GM23248 (cell line): ENCODE measurements at regions not wholly inside any gene's neighbourhood (a gene's known extent, or its start where the extent isn't known, plus 50 kb on each side); places are given as distances from the start of the nearest gene placed in this dataset.

Source experiments
- DNase-seq: peaks from one replicate; pipeline ENCODE4 v3.0.0-alpha.2; 2015
- H2AFZ ChIP-seq: fragments of 200-600 bp; sonication (generic); 2 replicates; pipeline ENCODE4 v1.6.1; 2016; ENCODE audit warnings: antibody characterized with exemption
- H3F3A ChIP-seq: fragments of 200-600 bp; sonication (generic); 2 replicates; pipeline ENCODE4 v1.6.1; 2016; ENCODE audit warnings: mild to moderate bottlenecking, antibody characterized with exemption, mixed run types; ENCODE audit not compliant: insufficient read depth
- H3K27ac ChIP-seq: fragments of 200-600 bp; sonication (generic); 2 replicates; pipeline ENCODE4 v1.5.1; 2016; ENCODE audit warnings: mild to moderate bottlenecking
- H3K27me3 ChIP-seq: fragments of 200-600 bp; sonication (generic); replicated peaks from 2 replicates; pipeline ENCODE4 v1.6.1; 2016; ENCODE audit warnings: mild to moderate bottlenecking; ENCODE audit not compliant: insufficient read depth
- H3K36me3 ChIP-seq: fragments of 200-600 bp; sonication (generic); 2 replicates; pipeline ENCODE4 v1.6.1; 2016; ENCODE audit warnings: low read depth, mild to moderate bottlenecking
- H3K4me1 ChIP-seq: fragments of 200-600 bp; sonication (generic); 2 replicates; pipeline ENCODE4 v1.6.1; 2016; ENCODE audit warnings: mild to moderate bottlenecking; ENCODE audit not compliant: insufficient read depth
- H3K4me2 ChIP-seq: fragments of 200-600 bp; sonication (generic); one replicate; pipeline ENCODE4 v1.6.1; 2016; ENCODE audit warnings: mild to moderate bottlenecking; ENCODE audit not compliant: unreplicated experiment
- H3K4me3 ChIP-seq: fragments of 200-600 bp; sonication (generic); 2 replicates; pipeline ENCODE4 v1.5.1; 2016; ENCODE audit warnings: mild to moderate bottlenecking
- H3K79me2 ChIP-seq: fragments of 200-600 bp; sonication (generic); 2 replicates; pipeline ENCODE4 v1.6.1; 2016; ENCODE audit warnings: mild to moderate bottlenecking; ENCODE audit not compliant: insufficient read depth
- H3K9ac ChIP-seq: fragments of 200-600 bp; sonication (generic); 2 replicates; pipeline ENCODE4 v1.6.1; 2016; ENCODE audit warnings: mild to moderate bottlenecking
- H3K9me2 ChIP-seq: fragments of 200-600 bp; sonication (generic); 2 replicates; pipeline ENCODE4 v1.6.1; 2016; ENCODE audit warnings: mixed run types, mild to moderate bottlenecking, moderate library complexity; ENCODE audit not compliant: insufficient read depth
- H3K9me3 ChIP-seq: fragments of 200-600 bp; sonication (generic); one replicate; pipeline ENCODE4 v1.6.1; 2017; ENCODE audit warnings: low read depth
- H4K20me1 ChIP-seq: fragments of 200-600 bp; sonication (generic); 2 replicates; pipeline ENCODE4 v1.6.0; 2016; ENCODE audit not compliant: insufficient read depth
- EZH2 ChIP-seq: fragments of 200-600 bp; sonication (generic); IDR thresholded peaks from 2 replicates; pipeline ENCODE4 v1.6.1; 2018; ENCODE audit warnings: antibody characterized with exemption, mild to moderate bottlenecking; ENCODE audit not compliant: insufficient read depth, poor library complexity, severe bottlenecking
- EZH2phosphoT487 ChIP-seq: fragments of 200-600 bp; sonication (generic); IDR thresholded peaks from 2 replicates; pipeline ENCODE4 v1.6.1; 2018; ENCODE audit warnings: antibody characterized with exemption, moderate library complexity, mild to moderate bottlenecking, low read depth; ENCODE audit not compliant: insufficient read depth
- WGBS, 2 experiments: methylation state at CpG; one replicate each; pipeline ENCODE4 v1.1.6; 2015 to 2017; ENCODE audit warnings: low lambda C conversion rate in 2 of 2, low coverage in 1 of 2; ENCODE audit errors: missing lambda C conversion rate in 2 of 2; 5-methylcytosine and 5-hydroxymethylcytosine counted together
- in situ Hi-C: fragments of 300-500 bp; cut with MboI; formaldehyde crosslinking; loops from 2 replicates; pipeline ENCODE4 v1.15.0; 2020

- Histone ChIP-seq H3K9me3 (no peaks in the 10 kb centered on the region), H4K20me1 (no peaks in the 10 kb centered on the region), H3K4me1 (no peaks in the 10 kb centered on the region), H3K36me3 (no peaks in the 10 kb centered on the region), H3K79me2 (no peaks in the 10 kb centered on the region), H3K9me2 (no peaks in the 10 kb centered on the region), H2AFZ (no peak overlapping the region), H3K4me2 (no peak overlapping the region), H3K27ac (no peak overlapping the region), H3K27me3 (peaks cover 12% of the 10 kb centered on the region), H3F3A (no peaks in the 10 kb centered on the region), H3K9ac (no peak overlapping the region), H3K4me3 (no peak overlapping the region)
- 14 to 47% methylated on average over 1 of the region's 1 CpG for WGBS, 2 experiments
- no peak for DNase-seq
- in situ Hi-C loops: no loop called here
- TF ChIP-seq EZH2 (no peak), EZH2phosphoT487 (no peak)
These were observed 156.8 kb downstream of the UXS1 start for GRCh38 chr2:106037262-106037661.

- H3K4me3 ChIP-seq: no peak overlapping the region
- H4K20me1 ChIP-seq: no peaks in the 10 kb centered on the region
- peaks cover 7% of the 10 kb centered on the region for H3K27me3 ChIP-seq
- DNase-seq: no peak
- H3K36me3 ChIP-seq: no peaks in the 10 kb centered on the region
- no peaks in the 10 kb centered on the region for H3F3A ChIP-seq
- no peaks in the 10 kb centered on the region for H3K79me2 ChIP-seq
- no peak overlapping the region for H2AFZ ChIP-seq
- no peak overlapping the region for H3K9ac ChIP-seq
- no peaks in the 10 kb centered on the region for H3K9me2 ChIP-seq
- no peak overlapping the region for H3K4me2 ChIP-seq
- TF ChIP-seq EZH2phosphoT487: no peak
- TF ChIP-seq EZH2: no peak
- H3K4me1 ChIP-seq: peaks cover 11% of the 10 kb centered on the region; the same call in 1 of the 2 replicates
- H3K27ac ChIP-seq: no peak overlapping the region
- H3K9me3 ChIP-seq: no peaks in the 10 kb centered on the region
- 23 to 33% methylated on average over 3 of the region's 3 CpGs for whole genome bisulfite sequencing, 2 experiments
- in situ Hi-C loops: no loop called here
These were observed 159.8 kb downstream of the UXS1 start for GRCh38 chr2:106034325-106034724.

GRCh38 chr2:106032676-106033075, 161.4 kb downstream of the UXS1 start:
- H3K4me2 ChIP-seq: no peak overlapping the region
- no peaks in the 10 kb centered on the region for H3K9me3 ChIP-seq
- no peak overlapping the region for H3K9ac ChIP-seq
- no peak overlapping the region for H3K4me3 ChIP-seq
- peaks cover 11% of the 10 kb centered on the region; the same call in 1 of the 2 replicates for H3K4me1 ChIP-seq
- no peak for DNase-seq
- H3F3A ChIP-seq: no peaks in the 10 kb centered on the region
- H3K9me2 ChIP-seq: no peaks in the 10 kb centered on the region
- WGBS, 2 experiments: 43 to 55% methylated on average over 4 of the region's 4 CpGs
- no peaks in the 10 kb centered on the region for H3K79me2 ChIP-seq
- in situ Hi-C loops: no loop called here
- no peak overlapping the region for H3K27ac ChIP-seq
- no peaks in the 10 kb centered on the region for H3K36me3 ChIP-seq
- TF ChIP-seq EZH2: no peak
- no peak for TF ChIP-seq EZH2phosphoT487
- no peaks in the 10 kb centered on the region for H4K20me1 ChIP-seq
- peaks cover 7% of the 10 kb centered on the region for H3K27me3 ChIP-seq
- H2AFZ ChIP-seq: no peak overlapping the region

GRCh38 chr2:106030287-106031268, 163.5 kb downstream of the UXS1 start:
- H3K4me2 ChIP-seq: peak overlapping the region; percentile 54
- no peaks in the 10 kb centered on the region for H3K79me2 ChIP-seq
- no peaks in the 10 kb centered on the region for H3K9me2 ChIP-seq
- TF ChIP-seq EZH2phosphoT487: no peak
- DNase-seq: peak; percentile 56
- no peaks in the 10 kb centered on the region for H3K9me3 ChIP-seq
- WGBS, 2 experiments: 12 to 13% methylated on average over 14 of the region's 14 CpGs
- no peak overlapping the region for H3K9ac ChIP-seq
- peaks cover 1% of the 10 kb centered on the region for H3K27me3 ChIP-seq
- H2AFZ ChIP-seq: peak overlapping the region; percentile 69
- H4K20me1 ChIP-seq: no peaks in the 10 kb centered on the region
- in situ Hi-C loops: no loop called here
- H3K4me1 ChIP-seq: peaks cover 11% of the 10 kb centered on the region; the same call in 1 of the 2 replicates
- no peak overlapping the region for H3K4me3 ChIP-seq
- H3K36me3 ChIP-seq: no peaks in the 10 kb centered on the region
- H3F3A ChIP-seq: no peaks in the 10 kb centered on the region
- H3K27ac ChIP-seq: no peak overlapping the region
